ENCODE measurements at regions not wholly inside any gene's neighbourhood (a gene's known extent, or its start where the extent isn't known, plus 50 kb on each side); places are given as distances from the start of the nearest gene placed in this dataset.

- no peak for DNase-seq
These were observed 573.8 kb upstream of the EEF2KMT start for GRCh38 chr16:5671421-5671820.

- no peak for DNase-seq
These were observed 572.6 kb upstream of the EEF2KMT start for GRCh38 chr16:5670198-5670597.

- DNase-seq: no peak
These were observed 571.0 kb upstream of the EEF2KMT start for GRCh38 chr16:5668553-5668952.

GRCh38 chr16:5665834-5666233 lies 568.2 kb upstream of the EEF2KMT start:
- no peak for DNase-seq

- no peak for DNase-seq
These were observed 556.2 kb upstream of the EEF2KMT start for GRCh38 chr16:5653789-5654188.

- no peak for DNase-seq
These were observed 555.4 kb upstream of the EEF2KMT start for GRCh38 chr16:5653041-5653440.

- DNase-seq: no peak
These were observed 552.5 kb upstream of the EEF2KMT start for GRCh38 chr16:5649762-5650743.

- no peak for DNase-seq
These were observed 549.5 kb upstream of the EEF2KMT start for GRCh38 chr16:5647051-5647450.

GRCh38 chr16:5643855-5644531 lies 546.4 kb upstream of the EEF2KMT start:
- no peak for DNase-seq

- no peak for DNase-seq
These were observed 544.8 kb upstream of the EEF2KMT start for GRCh38 chr16:5642436-5642835.

GRCh38 chr16:5642011-5642410 lies 544.4 kb upstream of the EEF2KMT start:
- DNase-seq: no peak

- no peak for DNase-seq
These were observed 543.3 kb upstream of the EEF2KMT start for GRCh38 chr16:5640883-5641282.

GRCh38 chr16:5639531-5639930 lies 541.9 kb upstream of the EEF2KMT start:
- DNase-seq: no peak

- DNase-seq: no peak
These were observed 537.7 kb upstream of the EEF2KMT start for GRCh38 chr16:5635331-5635730.

GRCh38 chr16:5634666-5635180 lies 537.1 kb upstream of the EEF2KMT start:
- DNase-seq: no peak

- no peak for DNase-seq
These were observed 536.3 kb upstream of the EEF2KMT start for GRCh38 chr16:5633845-5634440.

- DNase-seq: no peak
These were observed 524.8 kb upstream of the EEF2KMT start for GRCh38 chr16:5622234-5622884.

- no peak for DNase-seq
These were observed 524.2 kb upstream of the EEF2KMT start for GRCh38 chr16:5621826-5622225.

- DNase-seq: no peak
These were observed 521.7 kb upstream of the EEF2KMT start for GRCh38 chr16:5619304-5619703.

GRCh38 chr16:5616841-5617240 lies 519.2 kb upstream of the EEF2KMT start:
- no peak for DNase-seq

GRCh38 chr16:5615868-5616642 lies 518.5 kb upstream of the EEF2KMT start:
- no peak for DNase-seq

- no peak for DNase-seq
These were observed 509.6 kb upstream of the EEF2KMT start for GRCh38 chr16:5607169-5607568.
